ENCODE measurements at regions not wholly inside any gene's neighbourhood (a gene's known extent, or its start where the extent isn't known, plus 50 kb on each side); places are given as distances from the start of the nearest gene placed in this dataset.

DNA sequence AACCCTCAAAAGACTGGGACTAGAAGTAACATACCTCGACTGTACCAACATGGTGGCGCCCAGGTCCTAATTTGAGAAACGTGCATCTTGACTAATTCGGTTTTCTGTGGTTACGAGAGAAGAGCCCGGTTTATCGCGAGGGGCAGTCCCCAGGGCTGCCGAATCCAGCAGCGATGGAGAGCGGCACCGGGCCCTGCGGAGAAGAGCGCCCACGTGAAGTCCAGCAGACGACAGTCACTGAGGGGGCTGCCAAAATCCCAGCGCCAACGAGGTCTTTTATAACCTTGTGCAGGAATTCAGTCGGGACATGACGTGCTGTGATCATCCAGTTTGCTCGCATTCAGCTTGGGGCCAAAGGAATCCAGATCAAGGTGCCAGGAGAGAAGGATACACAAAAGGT lies 187.5 kb upstream of the SLITRK2 start:
- TF ChIP-seq, protein P1, sequence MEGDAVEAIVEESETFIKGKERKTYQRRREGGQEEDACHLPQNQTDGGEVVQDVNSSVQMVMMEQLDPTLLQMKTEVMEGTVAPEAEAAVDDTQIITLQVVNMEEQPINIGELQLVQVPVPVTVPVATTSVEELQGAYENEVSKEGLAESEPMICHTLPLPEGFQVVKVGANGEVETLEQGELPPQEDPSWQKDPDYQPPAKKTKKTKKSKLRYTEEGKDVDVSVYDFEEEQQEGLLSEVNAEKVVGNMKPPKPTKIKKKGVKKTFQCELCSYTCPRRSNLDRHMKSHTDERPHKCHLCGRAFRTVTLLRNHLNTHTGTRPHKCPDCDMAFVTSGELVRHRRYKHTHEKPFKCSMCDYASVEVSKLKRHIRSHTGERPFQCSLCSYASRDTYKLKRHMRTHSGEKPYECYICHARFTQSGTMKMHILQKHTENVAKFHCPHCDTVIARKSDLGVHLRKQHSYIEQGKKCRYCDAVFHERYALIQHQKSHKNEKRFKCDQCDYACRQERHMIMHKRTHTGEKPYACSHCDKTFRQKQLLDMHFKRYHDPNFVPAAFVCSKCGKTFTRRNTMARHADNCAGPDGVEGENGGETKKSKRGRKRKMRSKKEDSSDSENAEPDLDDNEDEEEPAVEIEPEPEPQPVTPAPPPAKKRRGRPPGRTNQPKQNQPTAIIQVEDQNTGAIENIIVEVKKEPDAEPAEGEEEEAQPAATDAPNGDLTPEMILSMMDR (IDR thresholded peaks at IDR 0.05 in 2 of 3, conservative IDR thresholded peaks at IDR 0.05 in 1 of 3; ENCODE audit: control insufficient read depth in 2 of 3, extremely low read depth in 1 of 3, insufficient read depth in 1 of 3, low read depth in 3 of 3, low read length in 3 of 3) = no peak
- TF ChIP-seq, protein P2, sequence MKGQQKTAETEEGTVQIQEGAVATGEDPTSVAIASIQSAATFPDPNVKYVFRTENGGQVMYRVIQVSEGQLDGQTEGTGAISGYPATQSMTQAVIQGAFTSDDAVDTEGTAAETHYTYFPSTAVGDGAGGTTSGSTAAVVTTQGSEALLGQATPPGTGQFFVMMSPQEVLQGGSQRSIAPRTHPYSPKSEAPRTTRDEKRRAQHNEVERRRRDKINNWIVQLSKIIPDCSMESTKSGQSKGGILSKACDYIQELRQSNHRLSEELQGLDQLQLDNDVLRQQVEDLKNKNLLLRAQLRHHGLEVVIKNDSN (IDR thresholded peaks at IDR 0.05; ENCODE audit: borderline replicate concordance, extremely low read length, insufficient read depth, low read depth, low read length) = no peak
- no peak for TF ChIP-seq NR2F1 (conservative IDR thresholded peaks at IDR 0.05)

All from GM12878 (cell line).